H1 (cell line): ENCODE measurements at regions not wholly inside any gene's neighbourhood (a gene's known extent, or its start where the extent isn't known, plus 50 kb on each side); places are given as distances from the start of the nearest gene placed in this dataset.
A peak's percentile ranks its signal among the peaks of the same experiment; 100 is the strongest.

Experiments
- CTCF ChIA-PET: fragments of 300-600 bp; sonication (Branson Sonifier 250); formaldehyde crosslinking; loops from one replicate; lab custom pipeline; 2021; ENCODE audit not compliant: partially characterized antibody; lab: Charles Lee
- POLR2A ChIA-PET: fragments of 300-600 bp; sonication (Branson Sonifier 250); formaldehyde crosslinking; loops from one replicate; lab custom pipeline; 2021; ENCODE audit warnings: inconsistent platforms; ENCODE audit not compliant: partially characterized antibody; lab: Charles Lee
- DNase-seq, 2 experiments: peaks; one replicate each; pipeline versions ENCODE4 v3.0.0 to v3.0.0-alpha.2; 2010 to 2022; ENCODE audit warnings: low spot score in 2 of 2, low read depth in 1 of 2, mixed read lengths in 1 of 2
- FAIRE-seq: peaks from 2 replicates; lab custom pipeline; 2011; peaks lifted over from hg19 to GRCh38; lab: Jason Lieb, UNC
- H2AFZ ChIP-seq: 2 replicates; pipeline ENCODE4 v1.8.1; 2012; ENCODE audit warnings: low read length, inconsistent platforms
- H2AK5ac ChIP-seq: 2 replicates; pipeline ENCODE4 v1.6.1; 2013; ENCODE audit warnings: low read depth, low read length
- H2BK120ac ChIP-seq: replicated peaks from 2 replicates; pipeline ENCODE3; 2013; ENCODE audit warnings: low read depth, low read length, inconsistent platforms
- H2BK12ac ChIP-seq: 2 replicates; pipeline ENCODE4 v1.6.1; 2013; ENCODE audit warnings: low read depth, low read length
- H2BK15ac ChIP-seq: 2 replicates; pipeline ENCODE4 v1.6.1; 2013; ENCODE audit warnings: low read length
- H2BK20ac ChIP-seq: 2 replicates; pipeline ENCODE4 v1.6.1; 2013; ENCODE audit warnings: low read length
- H2BK5ac ChIP-seq: 2 replicates; pipeline ENCODE4 v1.6.1; 2013; ENCODE audit warnings: low read depth, low read length
- H3K14ac ChIP-seq: 2 replicates; pipeline ENCODE4 v1.6.1; 2013; ENCODE audit warnings: inconsistent platforms; ENCODE audit not compliant: insufficient read length
- H3K18ac ChIP-seq: 2 replicates; pipeline ENCODE4 v1.6.1; 2013; ENCODE audit warnings: low read length; ENCODE audit errors: extremely low read depth
- H3K23ac ChIP-seq: 2 replicates; pipeline ENCODE4 v1.6.1; 2013; ENCODE audit warnings: inconsistent platforms; ENCODE audit not compliant: insufficient read length
- H3K23me2 ChIP-seq: 2 replicates; pipeline ENCODE4 v1.6.1; 2013; ENCODE audit warnings: low read depth, low read length
- H3K27ac ChIP-seq: 2 replicates; pipeline ENCODE4 v1.6.1; 2011; ENCODE audit warnings: low read depth, low read length, inconsistent platforms
- H3K27me3 ChIP-seq, 4 experiments: replicated peaks in 1 of 4; 1 replicate in 1 of 4; 2 replicates in 3 of 4; pipeline versions ENCODE4 v1.6.1 to v1.8.1; 2011 to 2013; ENCODE audit warnings: low read length in 3 of 4, mild to moderate bottlenecking in 3 of 4, inconsistent platforms in 2 of 4, mixed read lengths in 2 of 4, moderate library complexity in 1 of 4; ENCODE audit not compliant: control insufficient read depth in 3 of 4, insufficient read depth in 3 of 4; ENCODE audit errors: extremely low read depth in 1 of 4
- H3K36me3 ChIP-seq, 4 experiments: 2 replicates each; pipeline versions ENCODE4 v1.6.1 to v1.8.1; 2011 to 2013; ENCODE audit warnings: mild to moderate bottlenecking in 4 of 4, low read length in 3 of 4, moderate library complexity in 2 of 4, control low read depth in 1 of 4, inconsistent platforms in 1 of 4; ENCODE audit not compliant: insufficient read depth in 4 of 4, control insufficient read depth in 2 of 4
- H3K4ac ChIP-seq: replicated peaks from 2 replicates; pipeline ENCODE3; 2013; ENCODE audit warnings: low read length, low read depth, mixed read lengths, inconsistent platforms; ENCODE audit not compliant: insufficient read length
- H3K4me1 ChIP-seq, 4 experiments: replicated peaks in 1 of 4; 1 replicate in 1 of 4; 2 replicates in 3 of 4; pipeline versions ENCODE4 v1.6.1 to v1.8.1; 2011 to 2013; ENCODE audit warnings: low read length in 3 of 4, inconsistent platforms in 2 of 4, mixed read lengths in 1 of 4; ENCODE audit not compliant: insufficient read depth in 4 of 4, control insufficient read depth in 3 of 4
- H3K4me2 ChIP-seq, 2 experiments: 2 replicates each; pipeline versions ENCODE4 v1.6.1 to v1.8.1; 2011 to 2013; ENCODE audit warnings: low read depth in 2 of 2, low read length in 2 of 2, control low read depth in 1 of 2, inconsistent platforms in 1 of 2, mild to moderate bottlenecking in 1 of 2; ENCODE audit not compliant: insufficient read depth in 1 of 2
- H3K4me3 ChIP-seq, 4 experiments: fragments of 200-600, 300-600 bp in 1 of 4; sonication (generic), shearing (Covaris generic), sonication (Bioruptor Twin) in 1 of 4; 2 replicates each; pipeline versions ENCODE4 v1.5.1 to v1.8.1; 2011 to 2016; ENCODE audit warnings: low read length in 4 of 4, low read depth in 3 of 4, control low read depth in 2 of 4, inconsistent platforms in 2 of 4, mild to moderate bottlenecking in 2 of 4, mixed read lengths in 1 of 4, moderate library complexity in 1 of 4; ENCODE audit not compliant: insufficient read depth in 2 of 4; ENCODE audit errors: extremely low read depth in 1 of 4
- H3K56ac ChIP-seq: replicated peaks from 2 replicates; pipeline ENCODE3; 2013; ENCODE audit warnings: low read depth, mild to moderate bottlenecking, mixed read lengths, low read length, inconsistent platforms; ENCODE audit not compliant: insufficient read length
- H3K79me1 ChIP-seq: 2 replicates; pipeline ENCODE4 v1.6.1; 2013; ENCODE audit warnings: low read depth, low read length, control low read depth
- H3K79me2 ChIP-seq, 2 experiments: 2 replicates each; pipeline versions ENCODE4 v1.6.1 to v1.8.1; 2012 to 2013; ENCODE audit warnings: low read length in 2 of 2, mild to moderate bottlenecking in 2 of 2, inconsistent platforms in 1 of 2; ENCODE audit not compliant: insufficient read depth in 2 of 2, control insufficient read depth in 1 of 2
- H3K9ac ChIP-seq, 4 experiments: replicated peaks in 1 of 4; 1 replicate in 1 of 4; 2 replicates in 3 of 4; pipeline versions ENCODE4 v1.6.1 to v1.8.1; 2011 to 2013; ENCODE audit warnings: low read depth in 3 of 4, low read length in 3 of 4, control low read depth in 2 of 4, mild to moderate bottlenecking in 2 of 4, moderate library complexity in 2 of 4, inconsistent platforms in 1 of 4; ENCODE audit errors: extremely low read depth in 1 of 4
- H3K9me3 ChIP-seq, 2 experiments: 2 replicates each; pipeline versions ENCODE4 v1.6.1 to v1.8.1; 2012 to 2013; ENCODE audit warnings: mild to moderate bottlenecking in 2 of 2, moderate library complexity in 2 of 2, control low read depth in 1 of 2, inconsistent platforms in 1 of 2, low read depth in 1 of 2, low read length in 1 of 2, mixed read lengths in 1 of 2; ENCODE audit not compliant: insufficient read depth in 2 of 2
- H4K20me1 ChIP-seq, 2 experiments: replicated peaks in 1 of 2; 2 replicates each; pipeline versions ENCODE3 to v1.8.1; 2011 to 2013; ENCODE audit warnings: inconsistent platforms in 2 of 2, low read length in 2 of 2, mild to moderate bottlenecking in 1 of 2; ENCODE audit not compliant: insufficient read depth in 2 of 2, control insufficient read depth in 1 of 2
- H4K5ac ChIP-seq: 2 replicates; pipeline ENCODE4 v1.6.1; 2013; ENCODE audit warnings: low read length, low read depth, mixed read lengths, inconsistent platforms; ENCODE audit not compliant: insufficient read length
- H4K8ac ChIP-seq: 2 replicates; pipeline ENCODE4 v1.8.0; 2013; ENCODE audit warnings: mild to moderate bottlenecking, moderate library complexity, low read length, inconsistent platforms; ENCODE audit not compliant: insufficient read depth; ENCODE audit errors: extremely low read depth
- H4K91ac ChIP-seq: replicated peaks from 2 replicates; pipeline ENCODE3; 2013; ENCODE audit warnings: low read length, mixed read lengths, inconsistent platforms; ENCODE audit not compliant: insufficient read length
- CEBPB ChIP-seq: IDR thresholded peaks from 2 replicates; pipeline ENCODE4 v1.6.1; 2012; ENCODE audit warnings: low read depth, low read length
- SUZ12 ChIP-seq: fragments of 200-600 bp; sonication (generic); IDR thresholded peaks from 2 replicates; pipeline ENCODE4 v1.6.1; 2012; ENCODE audit warnings: mild to moderate bottlenecking, inconsistent platforms, low read length, moderate library complexity, mixed read lengths
- WGBS, 2 experiments: shearing (Covaris generic) in 1 of 2; methylation state at CpG; one replicate each; pipeline versions ENCODE4 v1.1.6 to v1.1.7; 2013 to 2015; ENCODE audit warnings: low lambda C conversion rate in 2 of 2, mixed read lengths in 2 of 2, inconsistent platforms in 1 of 2, low coverage in 1 of 2, missing lambda C conversion rate in 1 of 2; ENCODE audit not compliant: insufficient replicate concordance in 2 of 2, insufficient coverage in 1 of 2, insufficient read length in 1 of 2; ENCODE audit errors: extremely low coverage in 1 of 2, missing lambda C conversion rate in 1 of 2; 5-methylcytosine and 5-hydroxymethylcytosine counted together

GRCh38 chr1:182200025-182200812, 138.7 kb upstream of the ZNF648 start:
- FAIRE-seq = no peak
- Histone ChIP-seq H4K20me1 (no peaks in the 10 kb centered on the region), H3K4me3 (no peak overlapping the region), H3K14ac (no peak overlapping the region), H3K4ac (no peak overlapping the region), H3K4me1 (no peaks in the 10 kb centered on the region), H2AFZ (no peak overlapping the region), H3K79me1 (no peaks in the 10 kb centered on the region), H3K36me3 (no peaks in the 10 kb centered on the region), H3K27ac (no peak overlapping the region), H3K4me2 (no peak overlapping the region), H4K91ac (no peak overlapping the region), H3K23me2 (no peaks in the 10 kb centered on the region), H2BK12ac (no peak overlapping the region), H4K8ac (no peak overlapping the region), H2BK20ac (no peak overlapping the region), H2AK5ac (no peak overlapping the region), H3K56ac (no peak overlapping the region), H3K9me3 (no peaks in the 10 kb centered on the region), H3K27me3 (no peaks in the 10 kb centered on the region), H4K5ac (no peak overlapping the region), H3K18ac (no peak overlapping the region), H3K9ac (no peak overlapping the region), H3K23ac (no peak overlapping the region), H2BK5ac (no peak overlapping the region), H2BK120ac (no peak overlapping the region), H2BK15ac (no peak overlapping the region), H3K79me2 (no peaks in the 10 kb centered on the region)
- ChIA-PET CTCF (interaction anchor here (0.7 to 1.0 kb wide), 4 partner anchors 29 to 194 kb away, joined by 3 to 4 read pairs (median 3); no protein-coding TSS in a partner anchor), POLR2A (interaction anchor here (0.6 kb wide), 1 partner anchor 11 kb away, joined by 4 read pairs; no protein-coding TSS in a partner anchor)
- TF ChIP-seq CEBPB (0 out of 2 replicates have a peak, but pooled peaks have one; percentile 39), SUZ12 (no peak)
- no peak for DNase-seq
- 86% methylated on average over 4 of the region's 4 CpGs; no CpG with 5 or more reads in 1 of the 2 experiments for WGBS, 2 experiments
